ENCODE measurements at regions not wholly inside any gene's neighbourhood (a gene's known extent, or its start where the extent isn't known, plus 50 kb on each side); places are given as distances from the start of the nearest gene placed in this dataset.

- no peak for DNase-seq
These were observed 484.4 kb downstream of the PLA2G4A start for GRCh38 chr1:187313115-187313514.

- no peak for DNase-seq
These were observed 497.8 kb downstream of the PLA2G4A start for GRCh38 chr1:187326557-187326956.

DNA sequence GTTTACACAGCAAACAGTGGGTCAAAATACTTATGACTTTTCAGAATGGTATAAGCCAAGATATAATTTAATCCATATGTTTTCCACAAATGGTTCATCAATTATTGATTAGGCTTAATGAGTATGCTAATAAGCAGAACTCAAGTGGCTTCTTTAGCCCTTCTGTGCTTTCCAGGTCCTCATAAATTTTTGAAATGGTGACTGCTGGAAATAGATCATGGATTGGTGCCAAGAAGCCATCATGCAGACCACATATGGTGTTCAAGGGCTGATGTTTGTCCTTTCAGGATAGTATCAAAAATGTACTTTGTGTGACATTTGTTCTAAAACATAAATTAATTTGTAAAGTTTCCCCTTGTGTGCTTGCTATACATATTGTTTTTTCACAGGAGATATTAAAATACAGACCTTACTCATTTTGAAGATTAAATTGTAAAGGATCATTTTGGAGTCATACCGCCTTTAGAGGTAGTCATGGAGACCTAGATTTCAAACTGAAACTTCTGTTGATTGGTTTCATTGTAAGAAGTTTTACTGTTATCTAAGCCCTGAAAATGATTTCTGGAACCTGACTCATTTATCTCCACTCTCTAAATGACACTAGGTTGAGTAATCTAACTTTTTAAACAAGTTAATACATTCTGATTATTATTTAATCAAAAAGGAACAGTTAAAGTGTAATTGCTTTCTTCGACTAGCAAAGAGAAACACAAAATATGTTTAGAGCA, 507.9 kb downstream of the PLA2G4A start:
- DNase-seq: no peak

DNA sequence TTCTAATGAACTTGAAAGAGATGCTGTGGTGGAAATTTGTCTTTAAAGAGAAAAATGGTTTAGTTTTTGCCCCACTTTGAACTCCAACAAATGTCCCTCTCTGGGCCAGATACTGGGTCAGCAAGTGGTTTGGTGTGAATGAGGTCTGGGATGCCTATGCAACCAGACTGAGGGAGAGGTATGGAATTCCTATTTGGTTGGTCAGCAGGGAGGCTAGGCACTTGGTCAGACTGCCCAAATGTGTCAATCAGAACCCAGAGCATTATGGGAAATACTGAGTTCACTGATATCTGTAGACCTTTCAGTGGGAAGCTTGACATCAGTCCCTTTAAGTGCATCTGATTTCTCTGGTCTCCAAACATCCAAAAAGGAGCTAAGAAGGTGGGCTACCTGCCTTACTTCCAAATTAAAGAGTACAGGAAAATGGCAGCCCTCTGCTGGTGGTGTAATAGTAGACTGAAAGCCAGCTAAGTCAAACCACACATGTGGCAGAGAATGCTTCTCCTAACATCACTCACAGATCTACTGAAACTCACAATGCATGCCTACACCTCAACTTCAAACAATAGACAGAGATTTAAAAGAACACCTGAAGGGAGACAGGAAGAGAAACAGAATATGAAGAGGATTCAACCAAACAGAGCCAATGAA, 510.1 kb downstream of the PLA2G4A start:
- DNase-seq: no peak

DNA sequence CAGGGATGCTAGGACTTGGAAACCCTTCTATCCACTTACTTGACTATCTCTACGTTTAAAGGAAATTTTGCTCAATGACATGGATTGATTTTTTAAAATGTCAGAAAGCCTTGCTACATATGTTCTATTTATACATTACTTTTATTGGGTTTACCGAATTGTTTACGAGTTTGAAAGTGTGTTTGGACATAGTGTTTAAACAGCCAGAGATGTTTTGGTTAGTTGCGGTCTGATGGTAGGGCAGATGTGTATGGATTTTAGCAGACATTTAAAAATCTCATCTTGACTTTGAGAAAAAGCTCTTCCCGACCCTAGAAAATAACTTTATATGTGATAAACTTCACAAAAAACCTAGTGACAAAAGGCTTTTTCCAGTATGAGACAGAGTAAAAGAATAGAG, 513.7 kb downstream of the PLA2G4A start:
- DNase-seq: no peak

DNA sequence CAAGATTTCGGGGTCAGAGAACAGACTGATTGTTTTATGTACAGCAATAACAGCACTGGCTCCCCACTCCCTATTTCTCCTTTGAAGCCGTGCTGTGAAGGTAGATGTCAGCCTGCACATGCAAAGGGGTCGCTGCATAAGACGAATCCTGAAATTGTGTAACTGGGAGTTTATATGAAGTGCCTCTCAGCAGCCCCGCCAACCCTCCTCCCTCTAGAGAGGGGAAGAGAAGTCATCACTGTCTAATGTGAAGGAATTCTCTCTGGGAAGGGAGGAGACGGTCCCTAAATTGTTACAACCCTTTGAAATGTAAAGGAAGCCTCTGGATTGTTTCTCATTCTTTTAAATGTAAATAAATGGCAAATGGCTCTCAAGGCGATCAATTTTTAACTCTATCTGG, 545.3 kb downstream of the PLA2G4A start:
- DNase-seq: no peak

DNA sequence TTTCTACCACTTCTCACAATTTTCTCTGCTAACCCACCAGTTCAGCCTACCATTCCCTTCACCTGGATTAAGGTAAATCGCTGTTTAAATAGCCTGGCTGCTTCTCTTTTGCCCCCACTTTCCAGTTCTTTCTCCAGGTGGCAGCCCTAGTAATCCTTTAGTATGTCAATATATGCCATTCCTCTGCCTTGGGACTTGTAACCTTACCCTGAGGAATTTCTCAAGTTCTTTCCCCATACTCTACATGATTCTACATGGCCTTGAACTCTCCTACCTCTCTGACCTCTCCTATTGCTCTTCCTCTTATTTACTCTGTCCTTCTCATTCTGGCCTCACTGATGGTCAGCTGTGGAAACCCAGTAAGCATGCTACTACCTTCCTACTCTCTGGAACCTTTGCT, 546.0 kb downstream of the PLA2G4A start:
- DNase-seq: no peak

GRCh38 chr1:187383366-187383765, 554.6 kb downstream of the PLA2G4A start:
- DNase-seq: no peak

GRCh38 chr1:187384504-187384903, 555.8 kb downstream of the PLA2G4A start:
- DNase-seq: no peak

- no peak for DNase-seq
These were observed 561.6 kb downstream of the PLA2G4A start for GRCh38 chr1:187390215-187390818.

- DNase-seq: no peak
These were observed 567.5 kb downstream of the PLA2G4A start for GRCh38 chr1:187396226-187396625.

- no peak for DNase-seq
These were observed 568.4 kb downstream of the PLA2G4A start for GRCh38 chr1:187396929-187397796.

GRCh38 chr1:187408212-187409004, 579.7 kb downstream of the PLA2G4A start:
- no peak for DNase-seq

- no peak for DNase-seq
These were observed 580.6 kb downstream of the PLA2G4A start for GRCh38 chr1:187409341-187409740.

- DNase-seq: no peak
These were observed 582.4 kb downstream of the PLA2G4A start for GRCh38 chr1:187411118-187411517.

DNA sequence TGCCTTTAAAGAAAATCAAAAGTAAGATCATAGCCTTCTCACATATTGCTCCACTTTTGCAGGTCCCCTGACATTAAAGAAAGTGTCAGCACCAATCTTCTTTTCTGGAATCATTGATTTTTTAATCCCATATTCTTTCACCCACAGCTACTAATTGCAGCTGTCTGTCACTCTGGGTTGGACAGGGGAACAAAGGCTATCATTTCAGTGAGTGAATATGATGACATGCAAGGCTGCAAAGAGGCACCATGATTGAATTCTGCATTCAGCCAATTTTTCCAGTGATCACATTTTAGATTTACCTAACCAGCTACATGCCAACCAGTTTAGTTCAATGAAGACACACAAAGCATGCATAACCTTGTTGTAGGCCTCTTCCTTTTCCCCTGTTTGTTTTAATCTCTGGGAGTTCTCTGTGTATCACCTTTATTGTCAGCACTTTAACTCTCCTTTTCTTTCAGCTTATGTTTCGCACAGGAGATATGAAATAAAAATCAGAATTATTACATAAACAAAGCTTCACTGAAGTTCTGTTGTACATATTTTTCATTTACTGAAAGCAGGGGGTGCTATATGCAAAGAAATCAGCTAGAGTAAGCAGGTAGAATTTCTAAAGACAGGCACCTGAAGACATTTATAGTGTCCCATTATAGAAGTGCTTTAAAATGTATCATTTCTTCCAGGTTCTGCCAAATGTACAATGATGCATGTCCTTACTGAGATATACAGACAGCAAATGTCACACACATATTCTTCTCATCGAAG, 584.8 kb downstream of the PLA2G4A start:
- no peak for DNase-seq

DNA sequence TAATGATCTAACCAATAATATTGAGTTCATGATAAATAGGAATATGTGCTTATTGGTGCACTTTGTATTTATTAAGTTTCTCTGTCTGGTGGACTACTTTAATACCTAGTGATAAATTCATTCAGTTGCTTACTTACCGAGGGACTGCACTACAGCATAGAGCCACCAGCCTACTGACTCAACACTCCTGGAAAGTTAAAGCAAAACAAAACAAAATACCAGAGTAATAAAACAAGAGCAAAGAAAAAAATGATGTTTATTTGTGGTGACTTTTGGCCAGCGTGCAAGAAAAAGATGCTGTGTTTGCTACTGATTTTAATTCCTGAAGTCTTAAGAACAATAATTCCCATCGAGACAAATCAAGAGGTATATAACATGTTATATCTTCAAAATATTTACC, 586.3 kb downstream of the PLA2G4A start:
- DNase-seq: no peak

DNA sequence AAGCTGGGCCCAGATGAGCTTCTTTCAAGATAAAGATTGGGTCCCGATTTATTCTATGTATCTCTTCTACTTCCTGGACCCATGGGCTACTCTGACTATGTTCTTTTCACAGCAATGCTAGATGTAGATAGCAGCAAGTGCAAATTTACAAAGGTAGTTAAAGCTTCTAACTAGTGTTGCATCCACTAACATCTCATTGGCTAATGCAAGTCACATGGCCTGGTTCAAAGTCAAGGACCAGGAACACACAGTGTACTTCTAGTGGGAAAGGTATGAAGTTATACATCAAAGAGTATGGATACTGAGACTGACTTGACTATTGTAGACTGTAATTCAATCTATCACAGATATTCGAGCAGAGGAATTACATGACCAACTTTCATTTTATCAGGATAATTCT, 588.8 kb downstream of the PLA2G4A start:
- no peak for DNase-seq

DNA sequence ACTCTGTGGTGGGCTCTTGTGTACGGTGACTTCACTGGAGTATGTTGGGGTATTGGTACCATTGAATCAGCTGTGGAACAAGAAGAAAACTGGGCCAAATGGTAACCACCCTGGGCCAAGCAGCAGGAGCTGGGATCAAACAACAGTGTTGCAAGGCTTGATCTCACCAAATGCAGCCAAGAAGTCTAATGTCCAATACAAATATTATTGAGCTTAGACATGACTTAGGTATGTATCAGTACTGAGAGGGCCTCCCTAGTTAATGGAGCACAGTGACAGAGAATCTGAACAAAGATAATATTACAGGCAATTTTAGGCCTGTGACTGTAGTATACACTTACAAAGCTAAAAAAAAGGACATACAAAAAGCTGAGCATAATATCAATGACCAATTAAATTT, 604.8 kb downstream of the PLA2G4A start:
- no peak for DNase-seq

GRCh38 chr1:187442603-187443002, 613.9 kb downstream of the PLA2G4A start:
- no peak for DNase-seq

DNA sequence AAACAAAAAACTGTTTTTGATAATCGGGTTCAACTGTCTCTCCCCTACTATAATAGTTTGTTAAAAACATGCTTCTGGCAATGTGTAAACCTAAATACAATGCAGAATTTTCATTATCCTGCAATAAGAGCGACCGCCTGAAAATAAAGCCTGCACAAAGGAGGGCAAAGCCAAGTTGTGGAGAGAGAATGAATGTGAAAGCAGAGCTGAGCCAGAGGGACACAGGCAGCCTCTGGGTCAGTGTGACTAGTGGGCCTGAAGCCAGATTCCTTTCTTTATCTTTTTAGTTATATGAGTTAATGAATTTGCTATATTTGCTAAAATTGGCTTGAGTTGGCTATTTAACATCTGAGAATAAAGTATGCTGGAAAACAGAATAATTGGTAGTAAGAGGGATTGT, 615.2 kb downstream of the PLA2G4A start:
- no peak for DNase-seq

- DNase-seq: no peak
These were observed 616.3 kb downstream of the PLA2G4A start for GRCh38 chr1:187445066-187445465.

All from dermis blood vessel endothelial cell (primary cell).